ENCODE measurements at regions not wholly inside any gene's neighbourhood (a gene's known extent, or its start where the extent isn't known, plus 50 kb on each side); places are given as distances from the start of the nearest gene placed in this dataset.

DNA sequence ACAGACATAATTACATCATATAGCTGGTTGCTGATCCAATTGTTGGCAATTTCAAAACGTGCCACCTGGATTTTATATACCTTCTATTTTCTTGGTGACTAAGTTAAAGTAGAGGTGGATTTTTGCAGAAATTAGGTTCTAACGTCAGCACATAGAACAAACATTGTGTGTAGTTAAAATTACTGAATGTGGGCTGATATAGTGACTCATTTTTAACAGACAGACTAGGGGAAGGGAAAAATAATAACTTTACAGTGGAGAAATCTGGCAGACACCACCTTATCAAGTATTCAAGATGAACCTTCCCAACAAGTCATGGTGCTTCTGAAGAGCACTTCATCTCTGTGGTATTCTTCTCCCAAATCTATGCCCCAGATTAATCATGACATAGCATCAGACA is 134.5 kb downstream of the UCHL1 start:
- no peak for DNase-seq

DNA sequence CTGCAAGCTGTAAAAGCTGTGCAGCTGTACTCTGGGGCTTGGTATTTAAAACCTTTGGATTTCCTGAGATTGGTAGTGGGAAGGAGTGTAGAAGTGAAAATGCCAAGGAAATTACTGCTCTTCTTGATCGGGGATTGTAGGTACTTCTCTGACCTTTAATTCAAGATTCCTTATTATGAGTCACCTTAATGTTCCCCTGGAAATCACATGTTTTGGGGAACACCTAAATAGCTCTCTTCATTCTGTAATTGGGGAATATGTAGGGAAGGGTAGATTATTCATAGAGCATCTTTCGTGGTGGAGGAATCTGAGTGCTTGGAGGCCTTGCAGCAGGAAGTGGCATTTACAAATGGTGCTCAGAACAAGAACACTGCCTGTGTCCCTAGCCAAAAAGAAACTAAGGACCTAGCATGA is 137.8 kb downstream of the UCHL1 start:
- no peak for DNase-seq

DNA sequence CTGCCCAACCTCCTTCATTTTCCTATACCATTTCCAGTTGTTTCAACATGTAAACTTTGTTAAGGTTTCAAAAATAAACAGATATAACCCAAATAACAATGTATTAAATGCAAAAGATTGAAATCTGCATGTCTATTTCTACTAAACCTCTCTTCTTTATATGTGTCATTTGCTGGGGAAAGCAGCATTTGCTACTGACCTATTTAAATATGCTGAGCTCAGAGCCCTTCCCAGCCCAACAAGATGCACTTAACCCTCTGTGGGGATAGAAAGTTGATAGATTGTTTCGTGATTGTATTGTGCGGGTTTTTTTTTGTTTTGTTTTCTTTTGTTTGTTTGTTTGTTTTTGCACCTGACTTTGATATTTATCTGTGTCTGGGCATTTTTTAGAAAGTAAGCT is 139.5 kb downstream of the UCHL1 start:
- DNase-seq: no peak

GRCh38 chr4:41396869-41397268 is 140.1 kb downstream of the UCHL1 start:
- no peak for DNase-seq

DNA sequence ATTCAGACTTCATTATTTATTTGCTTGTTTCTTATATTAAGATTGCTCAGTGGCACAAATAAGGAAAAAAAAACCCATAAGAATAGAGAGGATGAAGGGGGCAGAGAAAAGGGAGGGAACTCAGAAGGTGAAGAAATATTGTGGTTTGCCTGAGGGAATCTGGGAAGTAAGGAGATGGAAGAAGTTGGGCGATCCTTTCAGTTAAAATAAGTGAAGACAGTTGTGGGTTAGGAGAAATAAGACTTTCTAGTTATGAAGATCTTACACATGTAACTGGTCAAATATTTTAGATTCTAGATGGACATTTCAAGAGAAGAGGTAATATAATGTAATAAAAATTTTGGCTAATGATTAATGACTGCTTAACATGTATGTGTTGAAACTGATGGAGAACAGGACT is 138.7 kb upstream of the LIMCH1 start:
- DNase-seq: no peak

GRCh38 chr4:41400296-41400695 is 137.7 kb upstream of the LIMCH1 start:
- no peak for DNase-seq

- DNase-seq: no peak
Observed at GRCh38 chr4:41405464-41406112, 132.4 kb upstream of the LIMCH1 start.

DNA sequence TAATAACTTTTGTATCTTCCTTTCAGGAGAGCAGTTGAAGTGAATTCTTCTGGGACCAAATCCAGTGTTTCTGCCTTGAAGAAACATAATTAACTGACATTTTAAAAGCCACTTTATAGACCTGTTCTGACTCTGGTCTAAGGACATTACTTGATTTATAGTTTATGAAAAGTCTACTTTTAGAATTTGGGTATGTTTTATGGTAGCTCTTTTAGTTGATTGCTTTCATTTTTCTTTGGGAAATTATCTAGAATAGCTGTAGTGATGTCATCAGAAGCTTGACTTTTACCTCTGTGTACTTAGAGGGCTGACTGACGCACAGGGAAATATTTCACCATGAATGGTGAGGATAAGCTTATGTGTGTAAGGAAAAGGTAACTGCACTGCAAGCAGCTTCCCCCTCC is 131.8 kb upstream of the LIMCH1 start:
- no peak for DNase-seq

DNA sequence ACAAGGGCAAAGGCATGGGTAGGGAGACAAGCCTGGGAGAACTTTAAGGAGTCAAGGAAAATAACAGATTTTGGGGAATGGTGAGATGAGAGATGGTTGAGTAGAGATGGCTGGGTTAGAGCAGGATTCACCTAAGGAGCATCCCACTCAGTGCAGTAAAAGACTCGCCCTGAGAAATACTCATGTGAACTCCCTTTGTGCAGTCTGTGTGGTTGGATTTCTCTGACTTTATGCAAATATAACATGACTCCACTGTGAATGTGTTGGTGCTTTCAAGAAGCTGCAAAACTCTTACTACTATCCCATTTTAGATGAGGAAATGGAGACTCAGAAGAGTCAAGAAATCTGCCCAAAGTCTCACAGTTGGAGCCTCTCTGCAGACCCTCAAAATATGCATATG is 129.8 kb upstream of the LIMCH1 start:
- DNase-seq: peak in 1 of 2 donors; percentile 25

DNA sequence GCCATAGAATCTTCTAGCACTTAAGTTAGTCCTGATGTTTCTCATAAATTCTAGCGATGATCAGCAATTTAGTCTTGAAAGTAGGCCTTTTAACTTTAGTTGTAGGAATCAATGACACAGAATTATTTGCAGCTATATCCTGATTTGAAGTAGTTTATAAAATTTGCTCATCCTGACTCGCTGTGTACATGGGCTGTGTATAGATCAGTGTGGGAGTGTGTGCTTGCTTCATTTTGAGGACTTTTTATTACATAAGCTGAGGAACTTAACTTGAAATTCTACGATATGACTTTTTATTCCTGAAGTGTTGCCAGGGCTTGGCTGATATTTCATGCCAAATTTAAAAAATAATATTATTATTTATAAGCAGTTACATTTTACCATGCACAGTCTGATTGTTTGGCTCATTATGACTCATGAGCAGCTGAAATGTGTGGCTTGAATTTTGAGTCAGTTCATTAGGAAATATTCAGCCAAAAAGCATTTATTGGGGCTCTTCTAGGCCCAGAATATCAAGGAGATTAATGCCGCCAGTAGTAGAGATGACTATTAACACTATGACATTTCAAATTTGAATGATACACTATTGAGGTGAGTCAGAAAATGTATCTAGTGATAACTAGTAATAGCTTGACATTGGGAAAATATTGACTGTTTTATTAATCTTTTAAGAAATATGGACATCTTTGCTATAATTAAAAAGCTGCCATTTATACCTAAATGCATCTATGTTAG is 128.9 kb upstream of the LIMCH1 start:
- DNase-seq: peak; percentile 38 to 56

DNA sequence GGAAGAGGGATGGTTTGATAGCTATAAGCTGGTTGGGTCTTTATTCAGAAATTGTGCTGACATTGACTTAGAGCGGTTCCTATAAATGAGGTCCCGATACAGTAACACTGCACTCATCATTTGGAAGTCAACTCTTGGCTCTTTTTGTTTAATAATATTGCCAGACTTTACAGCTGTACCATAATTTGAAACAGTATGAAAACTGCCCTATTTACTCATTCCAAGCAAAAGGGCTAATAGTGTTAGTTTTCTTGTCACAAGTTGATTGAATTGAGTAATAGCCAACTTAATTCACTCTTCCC is 128.4 kb upstream of the LIMCH1 start:
- no peak for DNase-seq

- no peak for DNase-seq
Observed at GRCh38 chr4:41410049-41410448, 127.9 kb upstream of the LIMCH1 start.

- peak; percentile 29 to 31 for DNase-seq
Observed at GRCh38 chr4:41413670-41414411, 124.1 kb upstream of the LIMCH1 start.

DNA sequence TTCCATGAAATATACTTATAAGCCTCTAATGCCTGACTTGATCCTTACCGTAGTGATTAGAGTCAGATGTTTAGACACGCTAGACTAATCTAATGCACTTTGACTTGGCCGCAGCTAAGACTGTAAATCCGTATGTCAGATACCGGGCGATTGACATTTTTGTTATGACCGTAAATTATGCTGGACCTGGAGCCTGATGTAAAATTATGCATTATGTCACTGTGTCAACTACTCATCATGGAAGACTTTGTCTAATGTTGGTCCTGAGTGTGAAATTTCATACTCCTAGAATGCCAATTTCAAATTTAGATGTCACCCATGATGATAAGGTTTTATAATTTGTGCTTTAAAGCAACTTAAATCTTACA is 123.6 kb upstream of the LIMCH1 start:
- no peak for DNase-seq

- no peak for DNase-seq
Observed at GRCh38 chr4:41418444-41418843, 119.5 kb upstream of the LIMCH1 start.

GRCh38 chr4:41420541-41420940 is 117.4 kb upstream of the LIMCH1 start:
- no peak for DNase-seq

DNA sequence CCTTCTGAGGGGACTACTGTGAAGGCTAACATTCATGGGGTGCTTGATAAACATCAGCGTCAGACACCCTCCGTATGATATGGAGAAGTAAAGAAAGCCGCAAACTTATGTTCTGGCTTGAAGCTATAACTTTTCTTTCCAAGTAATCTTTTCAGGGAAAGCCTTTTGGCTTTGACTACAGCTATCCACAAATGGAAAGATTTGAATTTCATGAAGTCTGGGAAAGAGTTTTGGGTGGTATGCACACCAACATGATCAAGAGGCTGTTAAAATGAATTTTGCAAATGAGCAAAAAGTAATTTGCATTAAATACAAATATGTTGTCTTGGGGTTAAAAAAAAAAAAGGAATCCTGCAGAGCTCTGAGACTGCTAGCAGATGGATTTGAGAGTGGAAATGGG is 114.8 kb upstream of the LIMCH1 start:
- DNase-seq: no peak

- no peak for DNase-seq
Observed at GRCh38 chr4:41424522-41424921, 113.4 kb upstream of the LIMCH1 start.

- DNase-seq: no peak
Observed at GRCh38 chr4:41425650-41426049, 112.3 kb upstream of the LIMCH1 start.

- no peak for DNase-seq
Observed at GRCh38 chr4:41426539-41426938, 111.4 kb upstream of the LIMCH1 start.

DNA sequence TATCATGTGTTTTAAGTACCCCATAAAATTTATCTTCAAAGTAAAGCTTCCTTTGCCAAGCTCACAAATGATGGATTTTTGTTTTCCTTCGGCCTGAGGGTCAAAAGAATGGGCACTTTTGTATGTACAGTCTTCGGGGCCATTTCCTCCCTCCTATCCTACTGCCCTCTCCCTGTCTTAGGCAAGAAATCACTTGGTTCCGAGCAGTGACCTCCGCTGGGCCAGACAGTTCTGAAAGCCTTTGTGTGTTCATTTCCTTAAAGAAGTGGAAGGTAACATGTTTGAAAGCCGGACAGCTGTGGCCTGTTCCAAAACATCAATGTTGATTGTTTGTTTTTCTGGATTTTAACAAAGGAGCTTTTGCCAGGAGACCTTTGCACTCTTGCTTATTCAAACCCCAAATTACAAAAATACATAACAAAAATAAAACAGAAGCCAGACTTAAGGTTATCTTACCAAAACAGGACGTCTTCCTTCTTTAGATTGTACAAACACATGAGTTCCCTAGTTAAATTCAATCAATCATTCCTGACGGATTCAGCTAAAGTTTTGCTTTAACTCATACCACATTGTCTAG is 110.6 kb upstream of the LIMCH1 start:
- DNase-seq: no peak

DNA sequence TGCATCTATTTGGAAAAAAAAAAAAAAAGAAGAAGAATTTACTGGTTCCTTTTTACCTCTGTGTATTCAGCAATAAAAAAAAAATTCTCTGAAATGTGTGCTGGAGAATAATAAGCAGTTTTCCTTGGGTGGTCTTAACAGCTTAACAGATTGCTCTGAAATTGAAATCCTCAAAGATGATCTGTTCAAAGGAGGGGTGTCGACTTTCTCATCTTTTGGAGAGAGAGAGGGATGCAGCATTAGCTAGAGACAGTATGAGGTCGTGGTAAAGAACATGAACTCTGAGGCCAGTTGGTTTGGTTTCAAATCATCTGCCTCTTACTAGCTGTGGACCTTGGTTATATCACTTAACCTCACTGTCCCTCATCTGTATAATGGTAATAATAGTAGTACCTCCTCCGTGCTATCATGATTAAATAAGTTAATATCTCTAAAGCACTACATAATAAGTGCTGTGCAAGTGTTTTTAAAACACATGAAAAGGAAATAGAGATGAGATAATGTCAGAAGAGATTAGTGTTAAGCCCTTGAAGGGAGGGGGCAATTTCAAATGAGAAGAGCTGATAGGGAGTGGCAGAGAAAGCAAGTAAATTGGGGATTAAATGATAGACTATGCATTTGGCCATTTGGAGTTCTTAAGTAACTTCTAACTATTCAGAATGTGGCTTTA is 109.9 kb upstream of the LIMCH1 start:
- DNase-seq: no peak

GRCh38 chr4:41428601-41429279 is 109.2 kb upstream of the LIMCH1 start:
- DNase-seq: no peak
